ENCODE measurements at regions not wholly inside any gene's neighbourhood (a gene's known extent, or its start where the extent isn't known, plus 50 kb on each side); places are given as distances from the start of the nearest gene placed in this dataset.

GRCh38 chr13:31433746-31434145 is 234.0 kb downstream of the B3GLCT start:
- TF ChIP-seq CTCF (IDR thresholded peaks at IDR 0.05 in 4 of 5, conservative IDR thresholded peaks at IDR 0.05 in 1 of 5) (no peak), POLR2A (IDR thresholded peaks at IDR 0.05) (no peak)
